Parathyroid adenoma (tissue), 2 donors: ENCODE measurements at regions not wholly inside any gene's neighbourhood (a gene's known extent, or its start where the extent isn't known, plus 50 kb on each side); places are given as distances from the start of the nearest gene placed in this dataset.

ENCODE experiments used
- H2AFZ ChIP-seq: fragments of 300-600 bp; sonication (generic); one replicate; pipeline ENCODE4 v1.7.0; 2017; ENCODE audit warnings: antibody characterized with exemption, mild to moderate bottlenecking
- H3K27ac ChIP-seq: fragments of 300-600 bp; sonication (generic); one replicate; pipeline ENCODE4 v1.7.0; 2017
- H3K27me3 ChIP-seq: fragments of 300-600 bp; sonication (generic); one replicate; pipeline ENCODE4 v1.7.0; 2017; ENCODE audit warnings: low read length; ENCODE audit not compliant: control insufficient read depth, insufficient read depth
- H3K36me3 ChIP-seq: fragments of 300-600 bp; sonication (generic); one replicate; pipeline ENCODE4 v1.7.0; 2017; ENCODE audit warnings: low read length; ENCODE audit not compliant: control insufficient read depth, insufficient read depth
- H3K4me1 ChIP-seq: fragments of 300-600 bp; sonication (generic); one replicate; pipeline ENCODE4 v1.7.0; 2017; ENCODE audit warnings: control low read depth
- H3K4me2 ChIP-seq: fragments of 300-600 bp; sonication (generic); one replicate; pipeline ENCODE4 v1.7.0; 2017; ENCODE audit warnings: low read length
- H3K4me3 ChIP-seq: fragments of 300-600 bp; sonication (generic); one replicate; pipeline ENCODE4 v1.7.0; 2017; ENCODE audit warnings: low read depth, low read length
- H3K79me2 ChIP-seq: fragments of 300-600 bp; sonication (generic); one replicate; pipeline ENCODE4 v1.7.0; 2017; ENCODE audit warnings: control low read depth
- H3K9ac ChIP-seq: fragments of 300-600 bp; sonication (generic); one replicate; pipeline ENCODE4 v1.7.0; 2017; ENCODE audit warnings: mild to moderate bottlenecking
- H3K9me3 ChIP-seq: fragments of 300-600 bp; sonication (generic); one replicate; pipeline ENCODE4 v1.7.0; 2017; ENCODE audit warnings: low read length; ENCODE audit not compliant: control insufficient read depth
- TF ChIP-seq, protein P1 (sequence below): fragments of 300-600 bp; sonication (generic); IDR thresholded peaks from one replicate; pipeline ENCODE4 v1.7.0; 2017; ENCODE audit warnings: antibody characterized with exemption, mild to moderate bottlenecking
- donor health status: primary hyperparathyroidism.

DNA sequence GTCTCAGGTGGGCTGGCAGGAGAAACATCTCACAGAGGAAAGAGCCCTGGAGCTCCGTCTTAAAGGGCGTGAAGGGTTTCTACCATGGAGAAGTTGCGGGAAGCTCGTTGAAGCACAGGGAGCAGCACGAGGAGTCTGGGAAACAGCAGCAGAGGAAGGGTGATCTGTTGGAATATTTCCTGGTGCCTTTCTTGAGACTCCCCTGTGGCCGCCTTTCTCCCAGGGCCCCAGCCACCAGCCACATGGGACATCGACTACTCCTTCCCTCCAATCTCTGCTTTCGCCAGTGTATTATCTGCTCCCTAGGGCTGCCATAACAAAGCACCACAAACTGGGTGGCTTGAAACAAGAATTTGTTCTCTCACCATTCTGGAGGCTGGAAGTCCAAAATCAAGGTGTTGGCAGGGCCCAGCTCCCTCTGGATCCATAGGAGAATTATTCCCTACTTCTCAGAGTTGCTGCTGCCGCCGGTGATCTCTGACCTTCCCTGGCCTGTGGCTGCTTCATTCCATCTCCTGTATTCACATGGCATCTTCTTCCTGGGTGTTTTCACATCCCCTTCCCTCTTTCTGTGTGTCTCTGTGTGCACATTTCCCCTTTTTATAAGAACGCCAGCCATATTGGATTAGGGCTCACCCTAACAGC is 152.8 kb upstream of the GSC start:
- no peak overlapping the region for H3K9ac ChIP-seq
- H3K27me3 ChIP-seq = no peaks in the 10 kb centered on the region
- H3K9me3 ChIP-seq = no peaks in the 10 kb centered on the region
- no peaks in the 10 kb centered on the region for H3K4me1 ChIP-seq
- no peak overlapping the region for H2AFZ ChIP-seq
- H3K36me3 ChIP-seq = no peaks in the 10 kb centered on the region
- H3K79me2 ChIP-seq = no peaks in the 10 kb centered on the region
- no peak overlapping the region for H3K27ac ChIP-seq
- no peak overlapping the region for H3K4me3 ChIP-seq
- no peak overlapping the region for H3K4me2 ChIP-seq
- TF ChIP-seq, protein P1, sequence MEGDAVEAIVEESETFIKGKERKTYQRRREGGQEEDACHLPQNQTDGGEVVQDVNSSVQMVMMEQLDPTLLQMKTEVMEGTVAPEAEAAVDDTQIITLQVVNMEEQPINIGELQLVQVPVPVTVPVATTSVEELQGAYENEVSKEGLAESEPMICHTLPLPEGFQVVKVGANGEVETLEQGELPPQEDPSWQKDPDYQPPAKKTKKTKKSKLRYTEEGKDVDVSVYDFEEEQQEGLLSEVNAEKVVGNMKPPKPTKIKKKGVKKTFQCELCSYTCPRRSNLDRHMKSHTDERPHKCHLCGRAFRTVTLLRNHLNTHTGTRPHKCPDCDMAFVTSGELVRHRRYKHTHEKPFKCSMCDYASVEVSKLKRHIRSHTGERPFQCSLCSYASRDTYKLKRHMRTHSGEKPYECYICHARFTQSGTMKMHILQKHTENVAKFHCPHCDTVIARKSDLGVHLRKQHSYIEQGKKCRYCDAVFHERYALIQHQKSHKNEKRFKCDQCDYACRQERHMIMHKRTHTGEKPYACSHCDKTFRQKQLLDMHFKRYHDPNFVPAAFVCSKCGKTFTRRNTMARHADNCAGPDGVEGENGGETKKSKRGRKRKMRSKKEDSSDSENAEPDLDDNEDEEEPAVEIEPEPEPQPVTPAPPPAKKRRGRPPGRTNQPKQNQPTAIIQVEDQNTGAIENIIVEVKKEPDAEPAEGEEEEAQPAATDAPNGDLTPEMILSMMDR = no peak

DNA sequence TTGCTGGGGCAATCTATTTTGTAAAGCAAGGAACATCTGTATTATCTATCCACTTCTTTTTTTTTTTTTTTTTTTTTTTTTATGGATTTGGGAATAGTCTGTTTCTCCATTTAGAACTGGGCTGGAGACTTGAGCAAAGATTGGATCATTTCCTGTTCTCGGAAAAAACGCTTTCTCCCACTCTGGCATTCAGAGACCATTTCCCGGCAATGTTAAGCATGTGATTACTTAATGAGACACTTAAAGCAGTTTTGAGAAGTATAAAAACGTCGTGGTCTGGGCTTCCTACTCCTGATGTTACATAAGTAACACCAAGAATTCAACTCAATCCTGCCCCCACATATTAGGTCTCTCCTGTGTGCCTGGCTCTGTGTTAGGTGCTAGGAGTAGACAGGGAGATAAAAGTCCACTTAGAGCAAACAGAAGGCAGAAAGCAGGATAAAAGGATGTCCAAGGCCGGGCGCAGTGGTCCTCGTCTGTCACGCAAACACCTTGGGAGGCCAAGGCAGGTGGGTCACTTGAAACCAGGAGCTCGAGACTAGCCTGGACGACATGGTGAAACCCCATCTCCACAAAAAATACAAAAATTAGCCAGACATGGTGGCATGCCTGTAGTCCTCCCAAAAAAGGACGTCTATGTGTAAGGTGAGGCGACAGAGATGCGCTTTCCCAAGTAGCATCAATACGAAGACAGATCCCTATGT is 152.1 kb upstream of the GSC start:
- no peak overlapping the region for H2AFZ ChIP-seq
- H3K36me3 ChIP-seq = no peaks in the 10 kb centered on the region
- no peak overlapping the region for H3K9ac ChIP-seq
- TF ChIP-seq, protein P1 = no peak
- no peaks in the 10 kb centered on the region for H3K9me3 ChIP-seq
- H3K27me3 ChIP-seq = no peaks in the 10 kb centered on the region
- H3K27ac ChIP-seq = peak overlapping the region; percentile 42
- H3K79me2 ChIP-seq = no peaks in the 10 kb centered on the region
- H3K4me3 ChIP-seq = no peak overlapping the region
- no peak overlapping the region for H3K4me2 ChIP-seq
- H3K4me1 ChIP-seq = no peaks in the 10 kb centered on the region

DNA sequence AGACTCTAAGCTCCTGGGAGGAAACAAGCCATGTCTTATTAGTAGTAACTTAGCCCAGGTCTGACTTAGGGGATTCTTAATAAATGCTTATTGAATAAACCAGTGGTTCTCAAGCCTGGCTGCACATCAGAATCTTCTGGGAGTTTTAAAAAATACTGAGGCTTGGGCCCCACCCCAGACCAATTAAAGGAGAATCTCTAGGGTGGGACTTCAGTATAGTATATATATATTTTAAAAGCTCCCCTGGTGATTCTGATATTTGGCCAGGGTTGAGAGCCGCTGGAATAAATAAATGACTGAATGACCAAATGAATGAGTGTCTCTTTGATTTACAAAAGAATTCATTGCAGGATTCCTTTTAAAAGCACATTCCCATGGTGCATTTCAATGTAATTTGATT is 151.5 kb upstream of the GSC start:
- Histone ChIP-seq H2AFZ (no peak overlapping the region), H3K79me2 (no peaks in the 10 kb centered on the region), H3K4me3 (no peak overlapping the region), H3K9me3 (no peaks in the 10 kb centered on the region), H3K36me3 (no peaks in the 10 kb centered on the region), H3K27me3 (no peaks in the 10 kb centered on the region), H3K4me2 (no peak overlapping the region), H3K4me1 (no peaks in the 10 kb centered on the region), H3K9ac (no peak overlapping the region), H3K27ac (no peak overlapping the region)
- TF ChIP-seq, protein P1 = no peak

DNA sequence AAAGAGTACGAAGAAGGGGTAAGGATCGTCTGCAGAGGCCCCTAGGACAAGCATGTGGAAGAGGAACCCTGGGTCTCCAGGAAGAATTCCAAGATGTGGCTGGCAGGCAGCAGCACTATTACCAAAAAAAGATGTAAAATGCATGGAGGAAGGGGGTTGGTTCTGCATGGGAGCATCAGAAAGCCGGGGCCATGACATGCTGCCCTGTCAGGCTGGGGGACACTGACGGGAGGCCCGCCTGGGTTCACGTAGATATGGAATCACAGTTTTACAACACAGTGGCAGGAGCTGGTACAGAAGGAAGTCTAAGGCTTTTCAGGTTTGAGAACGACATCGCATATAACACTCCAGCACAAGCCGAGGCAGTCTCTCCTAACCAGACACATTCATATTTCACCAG is 150.0 kb upstream of the GSC start:
- Histone ChIP-seq H3K79me2 (no peaks in the 10 kb centered on the region), H3K4me2 (no peak overlapping the region), H3K9me3 (no peaks in the 10 kb centered on the region), H3K4me1 (no peaks in the 10 kb centered on the region), H3K9ac (no peak overlapping the region), H3K36me3 (no peaks in the 10 kb centered on the region), H3K4me3 (no peak overlapping the region), H2AFZ (no peak overlapping the region), H3K27ac (no peak overlapping the region), H3K27me3 (no peaks in the 10 kb centered on the region)
- TF ChIP-seq, protein P1 = no peak

DNA sequence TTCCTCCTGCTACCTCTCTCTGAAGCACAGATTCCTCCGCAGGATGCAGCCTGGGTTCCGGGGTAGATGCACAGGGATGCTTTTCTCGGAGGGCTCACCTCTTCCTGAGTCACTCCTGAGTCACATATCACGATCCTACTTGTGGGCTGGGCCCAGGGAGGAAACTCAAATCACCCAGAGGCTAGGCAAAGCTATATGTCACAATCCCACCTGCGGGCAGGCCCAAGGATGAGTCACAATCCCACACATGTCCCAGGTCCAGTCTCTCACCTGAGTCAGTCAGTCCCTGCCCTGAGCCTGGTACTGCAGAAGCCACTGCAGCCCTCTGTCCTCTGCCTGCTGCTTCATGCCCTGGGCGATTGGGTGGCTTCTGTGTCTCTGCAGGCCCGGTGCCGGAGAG is 149.0 kb upstream of the GSC start:
- Histone ChIP-seq H3K27me3 (no peaks in the 10 kb centered on the region), H3K79me2 (no peaks in the 10 kb centered on the region), H3K4me3 (no peak overlapping the region), H3K4me2 (no peak overlapping the region), H3K27ac (no peak overlapping the region), H3K36me3 (no peaks in the 10 kb centered on the region), H3K9ac (no peak overlapping the region), H3K9me3 (no peaks in the 10 kb centered on the region), H3K4me1 (no peaks in the 10 kb centered on the region), H2AFZ (no peak overlapping the region)
- TF ChIP-seq, protein P1 = no peak
